NCI-H1048 (cell line): ENCODE measurements at regions not wholly inside any gene's neighbourhood (a gene's known extent, or its start where the extent isn't known, plus 50 kb on each side); places are given as distances from the start of the nearest gene placed in this dataset.

Experiments
- DNase-seq: peaks from one replicate; lab custom pipeline; 2025; lab: John Stamatoyannopoulos, UW

GRCh38 chr16:86664522-86665318 is 86.4 kb downstream of the FOXL1 start:
- no peak for DNase-seq

- DNase-seq = no peak
Measured at GRCh38 chr16:86665319-86665675, 86.9 kb downstream of the FOXL1 start.

GRCh38 chr16:86665929-86666328 is 87.6 kb downstream of the FOXL1 start:
- no peak for DNase-seq

GRCh38 chr16:86667035-86667434 is 88.7 kb downstream of the FOXL1 start:
- DNase-seq = no peak

GRCh38 chr16:86668136-86668910 is 90.0 kb downstream of the FOXL1 start:
- DNase-seq = no peak

GRCh38 chr16:86669285-86669805 is 91.0 kb downstream of the FOXL1 start:
- DNase-seq = no peak

GRCh38 chr16:86669937-86670749 is 91.8 kb downstream of the FOXL1 start:
- DNase-seq = no peak

- no peak for DNase-seq
Measured at GRCh38 chr16:86670750-86671234, 92.4 kb downstream of the FOXL1 start.

- no peak for DNase-seq
Measured at GRCh38 chr16:86671486-86672178, 93.3 kb downstream of the FOXL1 start.

- no peak for DNase-seq
Measured at GRCh38 chr16:86672179-86672863, 94.0 kb downstream of the FOXL1 start.

- DNase-seq = no peak
Measured at GRCh38 chr16:86673090-86673955, 95.0 kb downstream of the FOXL1 start.

GRCh38 chr16:86673956-86674453 is 95.7 kb downstream of the FOXL1 start:
- no peak for DNase-seq

GRCh38 chr16:86676254-86676670 is 97.9 kb downstream of the FOXL1 start:
- DNase-seq = no peak

- no peak for DNase-seq
Measured at GRCh38 chr16:86679490-86679889, 101.1 kb downstream of the FOXL1 start.

GRCh38 chr16:86680162-86680561 is 101.8 kb downstream of the FOXL1 start:
- DNase-seq = no peak

- no peak for DNase-seq
Measured at GRCh38 chr16:86680661-86681030, 102.3 kb downstream of the FOXL1 start.

GRCh38 chr16:86681031-86681756 is 102.8 kb downstream of the FOXL1 start:
- no peak for DNase-seq

- no peak for DNase-seq
Measured at GRCh38 chr16:86681757-86682106, 103.4 kb downstream of the FOXL1 start.

GRCh38 chr16:86682219-86682904 is 104.0 kb downstream of the FOXL1 start:
- no peak for DNase-seq
